Right lobe of liver (tissue), 6 donors: ENCODE measurements at regions not wholly inside any gene's neighbourhood (a gene's known extent, or its start where the extent isn't known, plus 50 kb on each side); places are given as distances from the start of the nearest gene placed in this dataset.

Experiments
- ATAC-seq, 4 donors: fragments of 200-7000 bp; cut with Tn5 transposase; one replicate each; pipeline ENCODE4 v1.9.1; 2020; ENCODE audit warnings: mild to moderate bottlenecking in 4 of 4, moderate library complexity in 4 of 4
- DNase-seq, 3 donors: peaks; one replicate each; pipeline ENCODE4 v3.0.0-alpha.2; 2020
- H3K27ac ChIP-seq, 3 donors: fragments of 200-600 bp; one replicate each; pipeline ENCODE4 v1.8.0; 2022
- H3K27me3 ChIP-seq, 2 donors: fragments of 200-600 bp; one replicate each; pipeline ENCODE4 v1.8.0; 2022
- H3K36me3 ChIP-seq, 4 donors: fragments of 200-600 bp; sonication (generic) in 1 of 4; one replicate each; pipeline versions ENCODE4 v1.5.1 to v1.8.0; 2017 to 2022; ENCODE audit warnings: control low read depth in 1 of 4
- H3K4me1 ChIP-seq, 4 donors: fragments of 200-600 bp; sonication (generic) in 1 of 4; one replicate each; pipeline versions ENCODE4 v1.5.1 to v1.8.0; 2017 to 2022; ENCODE audit warnings: control low read depth in 1 of 4
- H3K4me3 ChIP-seq, 3 donors: fragments of 200-600 bp; one replicate each; pipeline ENCODE4 v1.8.0; 2022
- H3K9me3 ChIP-seq, 4 donors: fragments of 200-600 bp; sonication (generic) in 1 of 4; one replicate each; pipeline versions ENCODE4 v1.5.1 to v1.8.0; 2017 to 2022; ENCODE audit warnings: control low read depth in 1 of 4
- CTCF ChIP-seq, 4 donors: fragments of 200-600 bp in 3 of 4; fragments of 450-650 bp in 1 of 4; IDR thresholded peaks; one replicate each; pipeline versions ENCODE4 v1.5.1 to v1.8.0; 2016 to 2022; ENCODE audit warnings: antibody characterized with exemption in 4 of 4, mild to moderate bottlenecking in 2 of 4
- POLR2A ChIP-seq: fragments of 450-650 bp; IDR thresholded peaks from one replicate; pipeline ENCODE4 v1.6.1; 2017; ENCODE audit warnings: antibody characterized with exemption, mild to moderate bottlenecking
- WGBS: methylation state at CpG from one replicate; pipeline ENCODE4 v1.1.6; 2018; ENCODE audit warnings: low coverage, low lambda C conversion rate; ENCODE audit not compliant: insufficient coverage; ENCODE audit errors: missing lambda C conversion rate; 5-methylcytosine and 5-hydroxymethylcytosine counted together
- intact Hi-C, 2 donors: fragments of 100-400 bp; cut with DNase I; formaldehyde crosslinking; loops; one replicate each; pipeline versions ENCODE4 v1.11.2 to v1.14.1; 2022
- donor health status: DM: no; HTN: yes; CAD: no.
- donor health status: DM: no; HTN: no; CAD: no.
- donor health status: DM: no; HTN: no; CAD: no.
- donor health status: DM: no; HTN: yes; CAD: no.
- donor health status: DM: no; HTN: yes; CAD: no.

- no peak for TF ChIP-seq POLR2A
- no peak overlapping the region for H3K4me3 ChIP-seq
- H3K27ac ChIP-seq, result no peak overlapping the region
- ATAC-seq, result no peak
- intact Hi-C loops, result no loop called here
- no peak for DNase-seq
- WGBS, result 88% methylated on average over 8 of the region's 8 CpGs
- no peaks in the 10 kb centered on the region for H3K27me3 ChIP-seq
- H3K4me1 ChIP-seq, result peaks cover 0 to 17% (median 8%) of the 10 kb centered on the region in 4 donors
- no peaks in the 10 kb centered on the region for H3K36me3 ChIP-seq
- H3K9me3 ChIP-seq, result no peaks in the 10 kb centered on the region
These were observed 217.2 kb upstream of the NFIA start for GRCh38 chr1:60865166-60865565.

- intact Hi-C loops, result no loop called here
- 89% methylated on average over 5 of the region's 5 CpGs for WGBS
- H3K9me3 ChIP-seq, result no peaks in the 10 kb centered on the region
These were observed 217.6 kb upstream of the NFIA start for GRCh38 chr1:60864722-60865121.

GRCh38 chr1:60863131-60863530 lies 219.2 kb upstream of the NFIA start:
- Histone ChIP-seq H3K27me3 (no peaks in the 10 kb centered on the region), H3K4me3 (no peak overlapping the region), H3K4me1 (peaks cover 0 to 17% (median 8%) of the 10 kb centered on the region in 4 donors), H3K36me3 (no peaks in the 10 kb centered on the region), H3K9me3 (no peaks in the 10 kb centered on the region), H3K27ac (no peak overlapping the region)
- no peak for TF ChIP-seq CTCF (IDR thresholded peaks at IDR 0.05)
- TF ChIP-seq POLR2A, result no peak
- ATAC-seq (no peak), DNase-seq (no peak)
- WGBS, result 94% methylated on average over 1 of the region's 1 CpG
- intact Hi-C loops, result no loop called here

More at GRCh38 chr1:60864722-60865121, 217.6 kb upstream of the NFIA start:
- H3K4me3 ChIP-seq, result no peak overlapping the region
- TF ChIP-seq POLR2A (no peak), CTCF (IDR thresholded peaks at IDR 0.05) (no peak)
- H3K4me1 ChIP-seq, result peaks cover 0 to 17% (median 8%) of the 10 kb centered on the region in 4 donors
- ATAC-seq, result no peak
- no peak for DNase-seq
- H3K27ac ChIP-seq, result no peak overlapping the region
- H3K27me3 ChIP-seq, result no peaks in the 10 kb centered on the region
- no peaks in the 10 kb centered on the region for H3K36me3 ChIP-seq

- Histone ChIP-seq H3K27me3 (no peaks in the 10 kb centered on the region), H3K4me1 (peaks cover 0 to 9% (median 4%) of the 10 kb centered on the region in 4 donors), H3K4me3 (no peak overlapping the region), H3K9me3 (no peaks in the 10 kb centered on the region), H3K27ac (no peak overlapping the region), H3K36me3 (no peaks in the 10 kb centered on the region)
- TF ChIP-seq CTCF (IDR thresholded peaks at IDR 0.05), result no peak
- TF ChIP-seq POLR2A, result no peak
- WGBS, result 71% methylated on average over 5 of the region's 5 CpGs
- no peak for DNase-seq
- ATAC-seq, result no peak
- intact Hi-C loops, result no loop called here
These were observed 220.3 kb upstream of the NFIA start for GRCh38 chr1:60861961-60862567.

- Histone ChIP-seq H3K4me3 (no peak overlapping the region), H3K4me1 (no peaks in the 10 kb centered on the region), H3K27ac (no peak overlapping the region), H3K9me3 (no peaks in the 10 kb centered on the region), H3K27me3 (no peaks in the 10 kb centered on the region), H3K36me3 (no peaks in the 10 kb centered on the region)
- DNase-seq (no peak), ATAC-seq (no peak)
- no peak for TF ChIP-seq CTCF (IDR thresholded peaks at IDR 0.05)
- TF ChIP-seq POLR2A, result no peak
- 82% methylated on average over 2 of the region's 2 CpGs for WGBS
- intact Hi-C loops, result no loop called here
These were observed 223.2 kb upstream of the NFIA start for GRCh38 chr1:60859111-60859510.
